SU-DHL-6 (cell line): ENCODE measurements at regions not wholly inside any gene's neighbourhood (a gene's known extent, or its start where the extent isn't known, plus 50 kb on each side); places are given as distances from the start of the nearest gene placed in this dataset.
"Not testable (repeated sequence)": the region's sequence is repeated elsewhere in the genome, so short reads cannot be mapped to it uniquely, and the experiment has no call there.

Experiments
- H2AFZ ChIP-seq: fragments of 200-600 bp; sonication (generic); 2 replicates; pipeline ENCODE4 v1.6.1; 2014; ENCODE audit warnings: low read depth, mild to moderate bottlenecking, moderate library complexity, mixed read lengths, antibody characterized with exemption, low read length; ENCODE audit not compliant: severe bottlenecking
- H3F3A ChIP-seq: fragments of 200-600 bp; shearing (Covaris generic); 2 replicates; pipeline ENCODE4 v1.6.0; 2016; ENCODE audit warnings: antibody characterized with exemption, mild to moderate bottlenecking; ENCODE audit not compliant: insufficient read depth
- H3K27ac ChIP-seq: fragments of 200-600 bp; sonication (generic); 2 replicates; pipeline ENCODE4 v1.5.1; 2016; ENCODE audit warnings: low read depth, mild to moderate bottlenecking, low read length, moderate library complexity, mixed read lengths
- H3K27me3 ChIP-seq: fragments of 200-600 bp; sonication (generic), shearing (Covaris generic); 2 replicates; pipeline ENCODE4 v1.6.0; 2014; ENCODE audit warnings: mild to moderate bottlenecking, low read length
- H3K36me3 ChIP-seq: fragments of 200-600 bp; sonication (generic); 2 replicates; pipeline ENCODE4 v1.6.1; 2014; ENCODE audit warnings: mild to moderate bottlenecking, low read length, mixed read lengths
- H3K4me2 ChIP-seq: fragments of 300-600, 200-600 bp; shearing (Covaris generic), sonication (generic); 2 replicates; pipeline ENCODE4 v1.6.0; 2014; ENCODE audit warnings: low read length, low read depth, mild to moderate bottlenecking; ENCODE audit not compliant: poor library complexity, severe bottlenecking
- H3K4me3 ChIP-seq: fragments of 200-600 bp; sonication (generic); 2 replicates; pipeline ENCODE4 v1.5.1; 2014; ENCODE audit warnings: antibody characterized with exemption, low read length, mild to moderate bottlenecking, mixed read lengths; ENCODE audit not compliant: insufficient read depth, poor library complexity, severe bottlenecking
- H3K79me2 ChIP-seq: fragments of 200-600 bp; sonication (generic); 2 replicates; pipeline ENCODE4 v1.6.1; 2014; ENCODE audit warnings: mild to moderate bottlenecking, low read length, moderate library complexity; ENCODE audit not compliant: insufficient read depth
- H3K9ac ChIP-seq: fragments of 200-600 bp; sonication (generic); 2 replicates; pipeline ENCODE4 v1.7.0; 2014; ENCODE audit warnings: mild to moderate bottlenecking, low read length
- H3K9me2 ChIP-seq: fragments of 200-600 bp; sonication (generic); replicated peaks from 2 replicates; pipeline ENCODE4 v1.6.1; 2014; ENCODE audit warnings: low read length; ENCODE audit not compliant: insufficient read depth
- H3K9me3 ChIP-seq: fragments of 200-600 bp; sonication (generic); 2 replicates; pipeline ENCODE4 v1.6.1; 2014; ENCODE audit warnings: low read length, mixed read lengths; ENCODE audit not compliant: insufficient read depth
- H4K20me1 ChIP-seq: fragments of 200-600 bp; sonication (generic); 2 replicates; pipeline ENCODE4 v1.6.1; 2014; ENCODE audit warnings: low read depth, mild to moderate bottlenecking, antibody characterized with exemption, low read length, moderate library complexity, mixed read lengths
- EZH2phosphoT487 ChIP-seq: fragments of 200-600 bp; sonication (generic), shearing (Covaris generic); conservative IDR thresholded peaks from 2 replicates; pipeline ENCODE4 v1.6.1; 2018; ENCODE audit warnings: mild to moderate bottlenecking, antibody characterized with exemption, low read length, moderate library complexity, mixed read lengths
- TF ChIP-seq, protein P1 (sequence below): fragments of 200-600 bp; sonication (generic); IDR thresholded peaks from one replicate; pipeline ENCODE4 v1.5.1; 2017; ENCODE audit warnings: antibody characterized with exemption, mild to moderate bottlenecking, low read length, moderate library complexity; ENCODE audit not compliant: insufficient read depth, poor library complexity, severe bottlenecking

GRCh38 chr3:87957575-87957974 is 101.2 kb downstream of the CGGBP1 start:
- Histone ChIP-seq H3K27ac (no peak overlapping the region), H3F3A (no peaks in the 10 kb centered on the region), H4K20me1 (no peaks in the 10 kb centered on the region), H3K27me3 (no peaks in the 10 kb centered on the region), H3K9me2 (no peaks in the 10 kb centered on the region), H3K9me3 (no peaks in the 10 kb centered on the region), H2AFZ (no peak overlapping the region), H3K9ac (no peak overlapping the region), H3K36me3 (no peaks in the 10 kb centered on the region), H3K4me2 (no peak overlapping the region), H3K79me2 (no peaks in the 10 kb centered on the region), H3K4me3 (no peak overlapping the region)
- TF ChIP-seq EZH2phosphoT487 = no peak
- TF ChIP-seq, protein P1, sequence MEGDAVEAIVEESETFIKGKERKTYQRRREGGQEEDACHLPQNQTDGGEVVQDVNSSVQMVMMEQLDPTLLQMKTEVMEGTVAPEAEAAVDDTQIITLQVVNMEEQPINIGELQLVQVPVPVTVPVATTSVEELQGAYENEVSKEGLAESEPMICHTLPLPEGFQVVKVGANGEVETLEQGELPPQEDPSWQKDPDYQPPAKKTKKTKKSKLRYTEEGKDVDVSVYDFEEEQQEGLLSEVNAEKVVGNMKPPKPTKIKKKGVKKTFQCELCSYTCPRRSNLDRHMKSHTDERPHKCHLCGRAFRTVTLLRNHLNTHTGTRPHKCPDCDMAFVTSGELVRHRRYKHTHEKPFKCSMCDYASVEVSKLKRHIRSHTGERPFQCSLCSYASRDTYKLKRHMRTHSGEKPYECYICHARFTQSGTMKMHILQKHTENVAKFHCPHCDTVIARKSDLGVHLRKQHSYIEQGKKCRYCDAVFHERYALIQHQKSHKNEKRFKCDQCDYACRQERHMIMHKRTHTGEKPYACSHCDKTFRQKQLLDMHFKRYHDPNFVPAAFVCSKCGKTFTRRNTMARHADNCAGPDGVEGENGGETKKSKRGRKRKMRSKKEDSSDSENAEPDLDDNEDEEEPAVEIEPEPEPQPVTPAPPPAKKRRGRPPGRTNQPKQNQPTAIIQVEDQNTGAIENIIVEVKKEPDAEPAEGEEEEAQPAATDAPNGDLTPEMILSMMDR = no peak

- H3K9ac ChIP-seq = no peak overlapping the region
- TF ChIP-seq EZH2phosphoT487 = no peak
- TF ChIP-seq, protein P1 = no peak
- H3K4me3 ChIP-seq = no peak overlapping the region
- H3K36me3 ChIP-seq = no peaks in the 10 kb centered on the region
- H3K9me2 ChIP-seq = no peaks in the 10 kb centered on the region; the same call in 1 of the 2 replicates
- H3K27me3 ChIP-seq = no peaks in the 10 kb centered on the region
- H2AFZ ChIP-seq = no peak overlapping the region
- no peak overlapping the region for H3K4me2 ChIP-seq
- H3K27ac ChIP-seq = no peak overlapping the region
- H3F3A ChIP-seq = no peaks in the 10 kb centered on the region
- H3K9me3 ChIP-seq = no peaks in the 10 kb centered on the region
- no peaks in the 10 kb centered on the region for H3K79me2 ChIP-seq
- H4K20me1 ChIP-seq = no peaks in the 10 kb centered on the region
These were observed 109.0 kb downstream of the CGGBP1 start for GRCh38 chr3:87949879-87950208.

DNA sequence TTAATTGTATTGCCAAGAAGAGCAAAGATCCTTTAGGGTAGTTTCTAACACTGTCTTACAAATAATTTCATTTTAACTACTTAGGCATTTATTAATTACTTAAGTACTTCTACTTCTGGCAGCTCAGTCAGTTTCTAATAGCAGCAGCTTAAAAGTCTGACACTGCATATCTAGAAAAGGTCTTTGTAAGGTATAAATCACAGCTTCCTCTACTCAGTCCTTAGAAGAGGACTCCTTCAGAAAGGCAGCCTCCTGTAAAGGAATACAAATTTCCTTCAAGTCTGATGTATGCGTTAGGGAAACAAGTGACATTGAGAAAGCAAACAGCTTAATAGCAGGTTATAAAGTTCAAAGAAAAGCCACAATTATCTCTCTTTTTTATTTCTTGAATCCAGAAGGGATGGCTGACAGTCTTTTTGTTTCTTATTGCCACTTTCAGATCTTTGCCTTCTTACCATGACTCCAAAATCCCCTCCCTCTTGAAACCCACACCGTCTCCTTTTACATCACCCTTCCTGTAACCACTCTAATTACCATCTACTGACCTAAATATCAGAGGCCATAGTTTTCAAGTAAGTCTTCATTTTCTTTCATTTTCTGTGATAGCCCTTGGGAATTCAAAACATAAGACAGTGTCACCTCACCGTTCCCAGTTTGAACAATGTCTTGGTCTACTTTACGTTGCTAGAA is 109.5 kb downstream of the CGGBP1 start:
- H3K9me2 ChIP-seq = no peaks in the 10 kb centered on the region; the same call in 1 of the 2 replicates
- H3F3A ChIP-seq = no peaks in the 10 kb centered on the region
- H3K27me3 ChIP-seq = no peaks in the 10 kb centered on the region
- no peak overlapping the region for H3K9ac ChIP-seq
- no peak overlapping the region for H3K4me2 ChIP-seq
- H3K79me2 ChIP-seq = no peaks in the 10 kb centered on the region
- H3K36me3 ChIP-seq = no peaks in the 10 kb centered on the region
- no peak overlapping the region for H2AFZ ChIP-seq
- no peak overlapping the region for H3K4me3 ChIP-seq
- TF ChIP-seq EZH2phosphoT487 = no peak
- TF ChIP-seq, protein P1 = no peak
- no peaks in the 10 kb centered on the region for H4K20me1 ChIP-seq
- no peaks in the 10 kb centered on the region for H3K9me3 ChIP-seq
- H3K27ac ChIP-seq = no peak overlapping the region

DNA sequence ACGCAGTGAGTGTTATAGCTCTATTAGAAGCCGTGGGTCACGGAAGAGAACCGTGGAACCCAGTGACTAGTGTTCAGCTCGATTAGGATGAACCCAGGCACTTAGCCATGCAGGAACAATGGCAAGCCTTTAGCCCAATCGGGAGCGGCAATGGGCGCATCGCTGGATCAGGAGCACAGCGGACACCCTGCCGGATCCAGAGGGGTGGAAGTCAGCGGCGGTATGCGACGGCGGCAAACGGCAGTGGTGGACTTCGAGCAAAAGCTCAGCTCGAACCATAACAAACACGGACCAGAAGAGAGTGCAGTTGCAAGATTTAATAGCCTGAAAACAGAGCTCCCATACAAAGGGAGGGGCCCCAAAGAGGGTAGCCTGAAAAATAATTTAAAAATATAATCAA is 112.8 kb downstream of the CGGBP1 start:
- not testable (repeated sequence) for H3K9ac ChIP-seq, H3F3A ChIP-seq

DNA sequence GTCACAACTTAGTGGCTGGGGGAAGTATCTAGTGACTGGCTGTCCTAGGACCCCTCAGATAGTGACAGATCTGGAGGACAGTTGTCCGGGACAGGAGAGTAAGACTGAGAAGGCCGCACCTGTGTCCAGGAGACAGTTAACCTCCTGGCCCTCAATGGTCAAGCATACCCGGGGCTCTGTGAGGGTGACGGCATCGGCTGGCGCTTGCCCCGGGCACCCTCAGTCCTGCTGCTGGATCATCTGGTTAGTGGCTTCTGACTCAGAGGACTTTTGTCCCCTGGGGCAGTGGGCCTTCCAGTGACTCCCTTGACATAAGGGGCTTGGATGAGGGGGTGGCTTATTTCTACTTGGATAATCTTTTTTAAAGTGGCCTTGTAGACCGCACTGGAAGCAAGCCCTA is 116.5 kb downstream of the CGGBP1 start:
- H4K20me1 ChIP-seq, H3K9me2 ChIP-seq, H3K36me3 ChIP-seq, H3K9ac ChIP-seq, H3K9me3 ChIP-seq, H3F3A ChIP-seq, H2AFZ ChIP-seq, H3K27ac ChIP-seq, H3K79me2 ChIP-seq, H3K4me3 ChIP-seq, H3K4me2 ChIP-seq, H3K27me3 ChIP-seq: not testable (repeated sequence)

More for the DNA sequence above, 112.8 kb downstream of the CGGBP1 start:
- H3K27ac ChIP-seq, H3K79me2 ChIP-seq, H3K36me3 ChIP-seq, H3K4me2 ChIP-seq, H4K20me1 ChIP-seq, H3K9me2 ChIP-seq, H3K9me3 ChIP-seq, H3K27me3 ChIP-seq, H3K4me3 ChIP-seq, H2AFZ ChIP-seq: not testable (repeated sequence)
